Uterus (tissue), 2 donors: ENCODE measurements at regions not wholly inside any gene's neighbourhood (a gene's known extent, or its start where the extent isn't known, plus 50 kb on each side); places are given as distances from the start of the nearest gene placed in this dataset.

Experiments used
- CTCF ChIP-seq, 4 experiments: fragments of 200-600 bp in 2 of 4; fragments of 450-650 bp in 2 of 4; sonication (generic) in 2 of 4; IDR thresholded peaks; one replicate each; pipeline ENCODE4 v1.5.1; 2016 to 2019; ENCODE audit warnings: antibody characterized with exemption in 4 of 4, mild to moderate bottlenecking in 2 of 4, moderate library complexity in 1 of 4
- POLR2A ChIP-seq, 2 donors: fragments of 450-650 bp; IDR thresholded peaks; one replicate each; pipeline ENCODE4 v1.6.1; 2016; ENCODE audit warnings: antibody characterized with exemption in 2 of 2, mild to moderate bottlenecking in 1 of 2, moderate library complexity in 1 of 2

DNA sequence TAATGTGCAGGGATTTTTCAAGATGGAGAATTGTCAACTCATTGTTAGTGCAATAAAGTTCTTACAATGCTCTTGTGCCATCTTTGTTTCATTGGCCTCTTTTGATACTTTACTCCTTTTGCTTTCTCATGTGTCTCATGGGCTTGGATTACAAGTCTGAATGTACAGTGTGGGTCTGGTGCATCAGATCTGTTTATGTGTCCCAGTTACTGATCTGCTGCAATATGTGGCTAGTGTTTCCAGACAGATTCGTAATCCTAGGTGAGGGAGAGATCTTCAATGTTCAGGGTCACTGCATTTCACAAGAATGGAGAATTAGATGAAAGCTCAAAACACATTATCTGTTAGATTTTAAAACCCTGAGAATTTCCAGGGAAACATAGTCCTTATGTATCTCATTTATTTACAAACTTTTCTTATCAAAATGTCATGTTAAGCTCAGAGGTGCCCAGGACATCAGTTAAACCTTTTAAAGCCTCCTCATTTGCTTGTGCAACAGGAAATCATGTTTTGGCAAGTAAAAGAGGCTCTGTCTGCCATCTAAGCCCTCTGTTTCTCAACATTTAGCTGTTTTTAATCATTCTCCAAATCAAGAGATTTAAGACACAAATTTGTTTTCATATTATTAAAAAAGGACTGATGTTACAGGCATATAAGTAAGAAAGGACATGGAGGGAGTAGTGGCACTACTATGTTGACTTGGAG, 108.1 kb downstream of the NUP35 start:
- TF ChIP-seq CTCF (IDR thresholded peaks at IDR 0.05) (no peak), POLR2A (IDR thresholded peaks at IDR 0.05) (no peak)
